Gastroesophageal sphincter (tissue), 4 donors: ENCODE measurements at regions not wholly inside any gene's neighbourhood (a gene's known extent, or its start where the extent isn't known, plus 50 kb on each side); places are given as distances from the start of the nearest gene placed in this dataset.

Experiments
- ATAC-seq: fragments of 150-250 bp; one replicate; pipeline ENCODE4 v1.9.1; 2016; ENCODE audit warnings: mild to moderate bottlenecking, moderate library complexity
- H3K27ac ChIP-seq, 4 donors: fragments of 200-600 bp; sonication (generic) in 3 of 4; 1 replicate in 3 of 4; 2 replicates in 1 of 4; pipeline ENCODE4 v1.5.1; 2016 to 2019
- H3K27me3 ChIP-seq: fragments of 200-600 bp; sonication (generic); one replicate; pipeline ENCODE4 v1.5.1; 2019
- H3K36me3 ChIP-seq, 2 donors: fragments of 200-600 bp; sonication (generic); one replicate each; pipeline ENCODE4 v1.5.1; 2019; ENCODE audit warnings: control low read depth in 1 of 2
- H3K4me1 ChIP-seq, 3 donors: fragments of 200-600 bp; sonication (generic); 1 replicate in 2 of 3; 2 replicates in 1 of 3; pipeline ENCODE4 v1.5.1; 2016 to 2019; ENCODE audit warnings: control low read depth in 2 of 3
- H3K4me3 ChIP-seq, 2 donors: fragments of 200-600 bp; sonication (generic); one replicate each; pipeline ENCODE4 v1.5.1; 2019; ENCODE audit warnings: mild to moderate bottlenecking in 1 of 2, moderate library complexity in 1 of 2
- H3K9me3 ChIP-seq, 3 donors: fragments of 200-600 bp; sonication (generic); one replicate each; pipeline ENCODE4 v1.5.1; 2017 to 2019; ENCODE audit warnings: control low read depth in 2 of 3
- CTCF ChIP-seq, 4 experiments: fragments of 200-600 bp in 2 of 4; fragments of 450-650 bp in 2 of 4; sonication (generic) in 1 of 4; IDR thresholded peaks; one replicate each; pipeline ENCODE4 v1.5.1; 2017 to 2019; ENCODE audit warnings: antibody characterized with exemption in 4 of 4, mild to moderate bottlenecking in 2 of 4, moderate library complexity in 2 of 4
- EP300 ChIP-seq: sonication (generic); formaldehyde crosslinking; IDR thresholded peaks from one replicate; pipeline ENCODE4 v1.6.1; 2017; ENCODE audit warnings: antibody characterized with exemption, mild to moderate bottlenecking
- POLR2A ChIP-seq, 2 donors: fragments of 450-650 bp; IDR thresholded peaks; one replicate each; pipeline ENCODE4 v1.6.1; 2017; ENCODE audit warnings: antibody characterized with exemption in 2 of 2, mild to moderate bottlenecking in 2 of 2, moderate library complexity in 1 of 2
- POLR2AphosphoS5 ChIP-seq: sonication (generic); formaldehyde crosslinking; IDR thresholded peaks from one replicate; pipeline ENCODE4 v1.6.1; 2017; ENCODE audit warnings: antibody characterized with exemption
- WGBS, 2 donors: methylation state at CpG; one replicate each; pipeline ENCODE4 v1.1.5; 2018; ENCODE audit warnings: low coverage in 1 of 2; 5-methylcytosine and 5-hydroxymethylcytosine counted together

GRCh38 chr4:175377203-175377602 is 434.9 kb downstream of the GPM6A start:
- H3K4me1 ChIP-seq, result no peaks in the 10 kb centered on the region
- no peak overlapping the region for H3K4me3 ChIP-seq
- TF ChIP-seq EP300, result no peak
- no peak for TF ChIP-seq CTCF (IDR thresholded peaks at IDR 0.05)
- no peak for TF ChIP-seq POLR2A (IDR thresholded peaks at IDR 0.05)
- no peak for TF ChIP-seq POLR2AphosphoS5
- no peak for ATAC-seq
- no peaks in the 10 kb centered on the region for H3K27me3 ChIP-seq
- no peaks in the 10 kb centered on the region for H3K9me3 ChIP-seq
- no peaks in the 10 kb centered on the region for H3K36me3 ChIP-seq
- H3K27ac ChIP-seq, result no peak overlapping the region
- WGBS, 2 donors, result 67 to 100% methylated on average over 1 to 2 of the region's 2 CpGs

GRCh38 chr4:175378372-175378771 is 433.7 kb downstream of the GPM6A start:
- no peaks in the 10 kb centered on the region for H3K36me3 ChIP-seq
- WGBS, 2 donors, result 67 to 91% methylated on average over 1 to 3 of the region's 4 CpGs
- no peak for ATAC-seq
- H3K4me1 ChIP-seq, result no peaks in the 10 kb centered on the region
- H3K9me3 ChIP-seq, result no peaks in the 10 kb centered on the region
- no peaks in the 10 kb centered on the region for H3K27me3 ChIP-seq
- TF ChIP-seq EP300 (no peak), CTCF (IDR thresholded peaks at IDR 0.05) (no peak)
- no peak overlapping the region for H3K27ac ChIP-seq
- no peak overlapping the region for H3K4me3 ChIP-seq

- Histone ChIP-seq H3K36me3 (no peaks in the 10 kb centered on the region), H3K27ac (no peak overlapping the region), H3K4me3 (no peak overlapping the region), H3K27me3 (no peaks in the 10 kb centered on the region), H3K9me3 (no peaks in the 10 kb centered on the region), H3K4me1 (no peaks in the 10 kb centered on the region)
- ATAC-seq, result no peak
- TF ChIP-seq POLR2A (IDR thresholded peaks at IDR 0.05), result no peak
- no peak for TF ChIP-seq EP300
- no peak for TF ChIP-seq CTCF (IDR thresholded peaks at IDR 0.05)
- TF ChIP-seq POLR2AphosphoS5, result no peak
- WGBS, 2 donors, result 73 to 85% methylated on average over 4 to 5 of the region's 6 CpGs
These were observed 431.2 kb downstream of the GPM6A start for GRCh38 chr4:175380841-175381240.

- WGBS, 2 donors, result 58 to 60% methylated on average over 1 of the region's 1 CpG
- Histone ChIP-seq H3K27me3 (no peaks in the 10 kb centered on the region), H3K9me3 (no peaks in the 10 kb centered on the region), H3K4me1 (no peaks in the 10 kb centered on the region), H3K27ac (no peak overlapping the region), H3K4me3 (no peak overlapping the region), H3K36me3 (no peaks in the 10 kb centered on the region)
- ATAC-seq, result no peak
- no peak for TF ChIP-seq POLR2A (IDR thresholded peaks at IDR 0.05)
- TF ChIP-seq EP300, result no peak
- TF ChIP-seq POLR2AphosphoS5, result no peak
- no peak for TF ChIP-seq CTCF (IDR thresholded peaks at IDR 0.05)
These were observed 426.3 kb downstream of the GPM6A start for GRCh38 chr4:175385797-175386196.

- no peak for ATAC-seq
- TF ChIP-seq POLR2AphosphoS5 (no peak), CTCF (IDR thresholded peaks at IDR 0.05) (no peak), POLR2A (IDR thresholded peaks at IDR 0.05) (no peak), EP300 (no peak)
- Histone ChIP-seq H3K4me3 (no peak overlapping the region), H3K36me3 (no peaks in the 10 kb centered on the region), H3K9me3 (no peaks in the 10 kb centered on the region), H3K27me3 (no peaks in the 10 kb centered on the region), H3K4me1 (no peaks in the 10 kb centered on the region), H3K27ac (no peak overlapping the region)
- 70 to 79% methylated on average over 2 to 3 of the region's 9 CpGs for WGBS, 2 donors
These were observed 425.1 kb downstream of the GPM6A start for GRCh38 chr4:175386776-175387507.
